Fibroblast of skin of scalp (primary cell): ENCODE measurements at regions not wholly inside any gene's neighbourhood (a gene's known extent, or its start where the extent isn't known, plus 50 kb on each side); places are given as distances from the start of the nearest gene placed in this dataset.

Experiments
- DNase-seq: peaks from one replicate; pipeline ENCODE4 v3.0.0-alpha.2; 2013

DNA sequence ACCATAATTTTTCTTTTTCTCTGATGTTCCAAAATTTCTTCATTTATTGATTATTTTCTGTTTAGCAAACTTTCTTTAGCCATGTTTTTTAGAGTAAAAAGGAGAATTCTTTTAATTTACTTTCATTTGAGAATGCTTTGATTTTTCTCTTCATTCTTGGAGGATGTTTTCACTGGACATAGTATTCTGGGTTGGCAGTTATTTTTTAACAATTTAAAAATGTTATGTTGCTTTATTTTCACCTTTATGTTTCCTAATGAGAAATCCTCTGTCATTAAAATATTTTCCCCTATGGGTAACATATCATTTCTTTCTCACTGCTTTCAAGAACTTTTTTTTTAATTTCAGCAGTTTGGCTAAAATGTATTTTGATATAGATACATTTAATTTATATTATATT is 631.4 kb upstream of the CDH2 start:
- DNase-seq: no peak

- no peak for DNase-seq
Measured at GRCh38 chr18:28805491-28805890, 628.6 kb upstream of the CDH2 start.

DNA sequence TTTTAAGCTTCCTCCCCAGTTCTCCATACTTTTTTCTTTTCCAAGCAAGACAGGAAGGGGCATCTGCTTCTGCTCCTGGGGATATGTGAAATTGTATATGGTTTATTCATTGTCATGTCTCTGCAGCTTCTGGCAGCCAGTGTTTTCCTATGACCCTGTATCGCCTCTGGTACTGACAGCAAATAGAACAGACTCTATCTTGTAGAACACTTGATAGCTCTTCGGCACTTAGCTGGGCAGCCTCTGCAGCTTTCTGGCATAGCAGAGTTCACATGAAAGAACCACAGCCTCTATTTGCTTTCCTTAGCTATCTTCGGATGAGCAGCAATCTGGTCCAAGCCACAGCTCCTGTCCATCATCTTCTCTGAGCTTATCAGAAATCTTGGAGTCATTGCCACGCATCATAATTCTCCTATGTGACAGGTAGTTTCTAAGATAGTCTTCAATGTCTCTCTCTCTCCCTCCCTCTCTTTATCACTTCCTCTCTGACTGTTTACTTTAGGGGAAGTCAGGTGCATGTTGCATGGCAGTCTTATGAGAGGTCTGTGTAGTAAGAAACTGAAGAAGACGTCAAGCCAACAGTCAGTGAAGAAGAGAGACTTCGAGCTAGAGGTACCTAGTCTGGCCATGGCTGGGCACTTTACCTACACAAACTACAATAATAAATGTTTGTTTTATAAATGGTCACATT is 627.7 kb upstream of the CDH2 start:
- DNase-seq: no peak

GRCh38 chr18:28802546-28802945 is 625.6 kb upstream of the CDH2 start:
- DNase-seq: peak; percentile 26

DNA sequence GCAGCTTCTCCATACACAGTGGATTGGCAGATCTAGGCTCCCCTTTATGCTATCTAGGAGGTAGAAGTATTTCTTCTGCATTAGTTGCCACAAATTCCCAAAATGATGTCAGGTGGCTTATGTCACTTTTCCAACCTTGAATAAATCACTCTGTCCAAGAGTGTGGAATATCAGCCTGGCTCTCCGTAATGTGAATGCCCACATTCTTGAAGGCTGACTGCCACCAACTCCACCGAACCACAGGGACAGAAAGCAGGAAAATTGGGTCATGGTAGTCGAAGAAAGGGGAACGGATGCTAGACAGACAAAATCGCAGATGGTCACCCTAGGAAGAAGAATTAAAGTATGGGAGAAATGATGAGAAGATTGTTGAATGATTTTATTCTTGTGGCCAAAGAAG is 624.9 kb upstream of the CDH2 start:
- no peak for DNase-seq

- peak; percentile 22 for DNase-seq
Measured at GRCh38 chr18:28794459-28795245, 617.7 kb upstream of the CDH2 start.

DNA sequence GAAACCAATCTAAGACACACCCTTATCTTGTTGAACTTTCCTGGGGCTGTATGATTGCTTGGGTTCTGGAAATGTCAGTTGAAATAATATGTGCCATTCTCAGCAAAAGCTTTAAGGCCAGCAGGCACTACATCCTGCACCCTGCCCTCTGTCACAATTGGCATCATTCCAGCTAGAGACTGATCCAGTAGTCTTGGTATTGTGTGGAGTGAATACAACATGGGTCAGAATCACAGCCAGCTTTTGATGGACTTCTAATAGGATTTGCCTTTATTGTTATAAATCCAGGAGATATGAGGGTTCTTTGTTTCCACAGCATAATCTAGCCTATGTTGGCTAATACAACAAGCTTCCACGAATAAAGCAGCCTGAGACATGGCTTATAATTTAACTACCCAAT is 617.0 kb upstream of the CDH2 start:
- no peak for DNase-seq

DNA sequence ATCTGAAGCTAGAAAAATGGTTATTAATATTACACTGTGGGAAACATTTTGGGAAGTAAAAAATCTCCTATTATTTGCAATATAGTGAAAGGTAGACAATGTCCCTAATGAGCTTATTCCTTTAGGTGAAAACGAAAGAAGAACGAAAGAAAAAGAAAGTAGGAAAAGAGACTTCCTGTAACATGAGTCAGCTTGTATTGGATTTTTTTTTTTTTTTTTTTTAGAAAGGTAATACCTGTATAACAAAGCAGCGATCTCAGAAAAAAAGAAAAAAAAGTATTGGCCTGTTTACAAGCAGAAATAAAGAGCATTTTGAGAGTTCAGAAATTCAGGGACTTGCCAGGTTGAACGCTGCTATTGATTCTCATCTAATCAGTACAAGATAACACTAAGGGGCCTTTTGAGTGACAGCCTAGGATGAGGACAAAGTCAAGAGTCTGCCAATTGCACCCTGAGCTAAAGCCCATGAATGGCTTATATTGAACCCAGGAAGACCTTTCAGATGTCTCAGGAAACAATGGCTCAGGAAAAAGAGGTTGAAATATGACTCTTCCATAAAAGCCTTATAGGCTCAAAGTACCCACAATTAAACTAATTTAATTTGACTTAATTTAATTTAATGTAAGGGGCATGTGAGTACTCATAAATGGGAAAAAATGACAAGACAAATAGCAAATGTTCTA is 615.6 kb upstream of the CDH2 start:
- DNase-seq: no peak

GRCh38 chr18:28791101-28791500 is 614.2 kb upstream of the CDH2 start:
- DNase-seq: peak; percentile 19

DNA sequence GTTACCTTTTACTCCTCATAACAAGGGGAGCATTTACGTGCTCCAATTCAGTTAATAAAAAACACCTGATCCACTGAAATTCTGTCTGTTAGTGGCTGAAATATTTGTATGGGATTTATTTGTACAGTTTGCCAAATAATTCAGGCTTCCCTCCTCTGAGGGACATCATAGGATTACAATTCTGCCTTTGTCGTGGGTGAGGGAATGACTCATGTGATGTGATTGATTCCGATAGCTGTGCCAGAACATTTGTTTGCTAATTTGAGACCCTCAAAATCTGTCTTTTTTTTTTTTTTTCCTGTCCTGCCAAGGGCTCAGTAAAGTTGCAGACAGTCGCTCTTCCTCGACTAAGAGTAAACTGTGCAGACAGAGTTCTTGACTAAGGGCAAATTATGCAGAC is 612.6 kb upstream of the CDH2 start:
- DNase-seq: no peak

DNA sequence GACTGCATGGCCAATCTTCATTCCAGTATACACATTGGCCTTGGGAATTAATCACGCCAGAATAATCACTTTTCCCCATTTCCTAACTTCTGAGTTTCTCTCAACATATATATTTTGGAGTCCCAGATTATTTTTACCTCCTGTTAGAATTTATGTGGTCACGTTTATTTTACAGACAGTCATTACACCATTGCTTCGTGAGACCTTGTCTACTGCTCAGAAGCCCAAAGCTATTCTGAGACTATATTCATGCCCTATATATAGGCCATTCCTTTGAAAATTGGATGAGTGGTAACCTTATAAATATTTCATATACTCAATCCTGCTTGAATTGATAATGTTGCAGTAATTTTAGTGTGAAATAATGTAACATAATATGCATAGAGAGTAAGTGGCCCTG is 610.0 kb upstream of the CDH2 start:
- DNase-seq: peak; percentile 22

DNA sequence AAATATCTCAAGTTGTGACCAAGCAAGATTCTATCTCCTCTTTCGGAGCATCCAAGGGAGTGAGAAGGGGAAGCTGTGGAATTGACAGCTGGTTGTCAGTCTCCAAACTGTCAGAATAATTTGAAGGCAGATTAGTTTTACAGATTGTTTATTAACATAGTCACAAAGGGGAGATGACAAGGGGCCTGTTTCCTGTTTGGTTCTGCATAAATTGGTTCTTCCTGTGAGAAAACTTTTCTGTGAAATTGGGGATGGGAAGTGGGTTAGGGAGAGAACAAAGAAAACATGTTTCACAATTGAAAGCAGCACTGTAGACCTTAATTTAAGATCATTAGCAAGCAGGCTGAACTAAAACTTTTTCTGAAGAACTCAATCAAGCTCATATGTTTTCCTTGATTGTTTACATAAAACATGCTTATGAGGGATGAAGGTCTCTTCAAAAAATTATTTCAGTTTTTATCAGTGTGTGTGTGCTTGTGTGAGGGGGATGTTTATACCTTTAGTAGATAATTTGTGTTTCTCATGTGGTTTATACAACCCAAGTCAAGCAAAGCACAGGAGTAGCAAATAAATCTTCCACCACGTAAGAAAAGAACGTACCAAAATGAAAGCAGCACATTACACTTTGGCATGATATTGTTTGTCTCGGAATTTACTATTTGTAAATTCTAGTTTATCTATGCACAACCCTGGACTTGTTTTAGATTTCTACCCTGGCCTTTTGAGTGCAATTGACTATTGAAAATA is 604.9 kb upstream of the CDH2 start:
- no peak for DNase-seq

DNA sequence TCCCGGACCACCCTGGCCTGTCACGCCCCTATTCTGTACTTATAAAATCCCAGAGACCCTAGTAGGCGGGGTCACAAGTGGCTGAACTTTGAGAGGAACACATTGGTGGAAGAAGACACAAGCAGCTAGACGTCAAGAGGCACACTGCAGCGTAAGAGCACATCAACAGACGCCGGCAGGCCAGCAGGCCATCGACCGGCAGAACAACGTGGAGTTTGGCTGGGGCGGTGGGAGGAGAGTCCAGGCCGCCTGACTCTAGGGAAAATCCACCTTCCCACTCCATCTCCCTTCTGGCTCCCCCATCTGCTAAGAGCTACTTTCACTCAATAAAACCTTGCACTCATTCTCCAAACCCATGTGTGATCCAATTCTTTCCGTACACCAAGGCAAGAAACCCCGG is 601.8 kb upstream of the CDH2 start:
- no peak for DNase-seq

DNA sequence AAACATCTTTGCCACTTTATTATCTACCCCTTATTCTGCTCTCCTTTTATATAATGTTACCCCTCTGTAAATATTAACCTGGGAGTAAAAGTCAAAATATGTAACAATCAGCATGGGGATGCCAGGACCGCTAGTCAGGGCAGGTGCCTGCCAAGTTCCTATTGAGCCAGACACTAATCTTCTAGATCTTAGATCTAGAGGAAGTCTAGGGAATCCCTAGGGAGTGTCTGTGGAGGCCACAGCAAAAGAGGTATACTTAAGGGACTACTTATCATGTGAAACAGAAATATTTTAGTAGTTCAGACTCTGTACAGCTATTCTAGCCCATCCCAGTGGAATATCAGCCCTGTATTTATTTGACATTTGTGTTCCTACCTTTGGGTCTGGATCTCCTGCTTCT is 600.8 kb upstream of the CDH2 start:
- no peak for DNase-seq

DNA sequence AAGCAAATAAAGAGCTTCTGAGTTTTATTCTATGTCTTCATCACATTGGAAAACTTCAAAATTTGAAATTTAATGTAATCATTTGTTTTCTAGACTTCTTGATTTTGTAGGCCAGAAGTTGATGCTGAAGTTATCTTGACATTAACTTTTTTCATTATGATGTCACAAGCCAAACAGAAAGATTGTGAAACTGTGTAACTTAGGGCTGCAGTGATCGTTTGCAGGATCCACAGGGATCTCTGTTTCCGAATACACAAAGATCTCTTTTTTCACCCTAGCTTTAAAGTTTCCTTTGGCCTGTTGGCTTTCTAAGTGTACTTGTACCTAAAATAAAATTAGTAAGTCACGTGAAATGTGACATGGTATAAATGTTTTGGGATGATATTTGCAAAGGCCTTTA is 594.9 kb upstream of the CDH2 start:
- no peak for DNase-seq

- peak; percentile 20 for DNase-seq
Measured at GRCh38 chr18:28768791-28769768, 592.1 kb upstream of the CDH2 start.

DNA sequence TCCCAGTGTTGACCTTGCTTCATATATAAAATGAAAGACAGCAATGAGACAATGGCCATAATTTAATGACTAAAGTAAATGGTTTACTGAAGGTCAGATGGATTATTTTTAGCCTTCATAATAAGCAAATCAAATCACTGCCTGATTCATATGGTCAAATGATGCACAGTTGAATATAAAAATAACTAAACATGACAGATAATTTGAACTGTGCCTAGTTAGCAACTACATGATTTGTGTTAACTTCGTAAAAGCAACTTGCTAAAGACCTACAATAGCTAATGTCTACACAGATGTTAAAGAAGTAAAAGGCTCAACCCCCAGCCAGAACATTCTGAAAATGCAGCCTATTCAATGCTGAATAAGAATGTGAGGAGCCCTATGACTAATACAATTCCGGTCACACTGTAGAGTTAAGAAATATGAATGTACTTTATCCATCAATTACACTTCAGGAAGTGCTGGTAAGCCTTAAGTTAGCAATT is 590.8 kb upstream of the CDH2 start:
- peak; percentile 67 for DNase-seq

- DNase-seq: no peak
Measured at GRCh38 chr18:28767201-28767600, 590.3 kb upstream of the CDH2 start.

DNA sequence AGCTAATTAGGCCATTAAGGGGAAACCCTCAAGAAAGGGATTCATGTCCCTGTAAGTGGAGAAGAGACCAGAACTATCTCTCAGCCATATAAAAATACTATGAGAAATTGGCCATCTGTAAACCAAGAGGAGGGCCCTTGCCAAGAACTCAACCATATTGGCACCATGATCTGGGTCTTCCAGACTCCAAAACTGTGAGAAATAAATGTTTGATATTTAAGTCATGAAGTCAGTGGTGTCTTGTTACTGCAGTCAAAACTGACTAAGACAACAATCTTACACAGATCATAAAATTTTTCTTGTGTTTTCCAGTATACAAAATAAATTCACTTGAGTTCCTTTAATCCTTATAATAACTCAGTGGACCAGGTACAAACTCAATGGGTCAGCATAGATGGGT is 589.8 kb upstream of the CDH2 start:
- DNase-seq: no peak

DNA sequence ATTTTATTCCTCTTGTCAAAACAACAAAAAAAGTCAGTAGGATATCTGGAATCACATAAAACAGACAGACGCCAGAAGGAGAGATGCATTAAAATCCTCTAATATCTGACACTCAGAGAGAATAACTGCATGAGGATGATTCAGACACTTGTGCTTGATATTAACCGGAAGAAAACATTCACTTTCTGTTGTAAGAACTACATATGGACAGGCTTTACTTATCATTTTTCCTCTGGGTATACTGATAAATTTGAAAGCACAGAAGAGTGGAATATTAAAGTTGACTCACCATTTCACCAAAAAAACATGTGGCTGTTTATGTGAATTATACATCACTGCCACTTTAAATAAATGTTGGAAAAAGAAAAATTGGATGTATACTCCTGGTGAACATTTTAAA is 589.1 kb upstream of the CDH2 start:
- peak; percentile 4 for DNase-seq

DNA sequence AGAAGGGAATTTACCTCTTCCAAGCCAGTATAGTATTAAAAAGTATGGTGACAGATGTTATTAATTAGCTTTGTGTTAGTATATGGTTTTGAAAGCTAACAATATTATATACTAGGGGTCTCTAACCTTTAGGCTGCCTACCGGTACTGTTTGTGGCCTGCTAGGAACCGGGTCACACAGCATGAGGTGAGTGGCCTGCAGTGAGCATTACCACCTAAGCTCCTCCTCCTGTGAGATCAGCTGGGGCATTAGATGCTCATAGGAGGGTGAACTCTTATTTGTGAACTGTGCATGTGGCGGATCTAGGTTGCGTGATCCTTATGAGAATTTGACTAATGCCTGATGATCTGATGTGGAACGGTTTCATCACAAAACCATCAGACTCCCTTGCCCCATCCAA is 583.4 kb upstream of the CDH2 start:
- no peak for DNase-seq
